GM21390 (cell line): ENCODE measurements at regions not wholly inside any gene's neighbourhood (a gene's known extent, or its start where the extent isn't known, plus 50 kb on each side); places are given as distances from the start of the nearest gene placed in this dataset.
A peak's percentile ranks its signal among the peaks of the same experiment; 100 is the strongest.

ENCODE experiments used
- ATAC-seq: cut with Tn5 transposase; IDR thresholded peaks from one replicate; pipeline ENCODE4 v1.9.1; 2021; ENCODE audit not compliant: unreplicated experiment

GRCh38 chr18:77899972-77900754 lies 650.5 kb downstream of the GALR1 start:
- peak; percentile 99 for ATAC-seq

- ATAC-seq = no peak
These were observed 655.4 kb downstream of the GALR1 start for GRCh38 chr18:77905011-77905410.

- no peak for ATAC-seq
These were observed 655.9 kb downstream of the GALR1 start for GRCh38 chr18:77905449-77906055.

GRCh38 chr18:77906103-77906892 lies 656.6 kb downstream of the GALR1 start:
- ATAC-seq = no peak

- ATAC-seq = no peak
These were observed 660.7 kb downstream of the GALR1 start for GRCh38 chr18:77910347-77910746.

GRCh38 chr18:77911971-77912605 lies 662.4 kb downstream of the GALR1 start:
- ATAC-seq = no peak

- no peak for ATAC-seq
These were observed 669.1 kb downstream of the GALR1 start for GRCh38 chr18:77918730-77919129.

- ATAC-seq = no peak
These were observed 670.3 kb downstream of the GALR1 start for GRCh38 chr18:77919923-77920322.

GRCh38 chr18:77935342-77935741 lies 685.7 kb downstream of the GALR1 start:
- ATAC-seq = no peak

GRCh38 chr18:77940566-77940965 lies 690.9 kb downstream of the GALR1 start:
- ATAC-seq = no peak

- no peak for ATAC-seq
These were observed 694.9 kb downstream of the GALR1 start for GRCh38 chr18:77944533-77944932.

- ATAC-seq = no peak
These were observed 698.9 kb downstream of the GALR1 start for GRCh38 chr18:77948567-77948966.

- no peak for ATAC-seq
These were observed 699.8 kb downstream of the GALR1 start for GRCh38 chr18:77949355-77949973.

GRCh38 chr18:77959248-77959647 lies 709.6 kb downstream of the GALR1 start:
- ATAC-seq = no peak

- ATAC-seq = no peak
These were observed 711.3 kb downstream of the GALR1 start for GRCh38 chr18:77960791-77961410.

GRCh38 chr18:77967071-77967470 lies 717.4 kb downstream of the GALR1 start:
- no peak for ATAC-seq

GRCh38 chr18:77967791-77968190 lies 718.1 kb downstream of the GALR1 start:
- no peak for ATAC-seq

- no peak for ATAC-seq
These were observed 720.3 kb downstream of the GALR1 start for GRCh38 chr18:77969972-77970371.

GRCh38 chr18:77970814-77971213 lies 721.2 kb downstream of the GALR1 start:
- no peak for ATAC-seq

GRCh38 chr18:77973745-77974144 lies 724.1 kb downstream of the GALR1 start:
- ATAC-seq = no peak
